Keratinocyte (primary cell): ENCODE measurements at regions not wholly inside any gene's neighbourhood (a gene's known extent, or its start where the extent isn't known, plus 50 kb on each side); places are given as distances from the start of the nearest gene placed in this dataset.

ENCODE experiments used
- DNase-seq: peaks from one replicate; pipeline ENCODE4 v3.0.0-alpha.2; 2011; ENCODE audit warnings: low read depth, missing footprints, low spot score
- FAIRE-seq: peaks from 2 replicates; lab custom pipeline; 2011; peaks lifted over from hg19 to GRCh38; lab: Jason Lieb, UNC
- H2AFZ ChIP-seq: 2 replicates; pipeline ENCODE4 v1.6.0; 2012; ENCODE audit warnings: low read length, control low read depth, inconsistent platforms; ENCODE audit not compliant: control insufficient read depth
- H3K27ac ChIP-seq: 2 replicates; pipeline ENCODE4 v1.5.1; 2011; ENCODE audit warnings: low read length; ENCODE audit not compliant: control insufficient read depth, insufficient read depth
- H3K27me3 ChIP-seq: 3 replicates; pipeline ENCODE4 v1.6.0; 2011; ENCODE audit warnings: low read length; ENCODE audit not compliant: control insufficient read depth, insufficient read depth; ENCODE audit errors: extremely low read depth
- H3K36me3 ChIP-seq, 2 experiments: 2 replicates in 1 of 2; 3 replicates in 1 of 2; pipeline ENCODE4 v1.5.1; 2011; ENCODE audit warnings: low read length in 2 of 2, mild to moderate bottlenecking in 1 of 2; ENCODE audit not compliant: control insufficient read depth in 2 of 2, insufficient read depth in 2 of 2; ENCODE audit errors: extremely low read depth in 1 of 2
- H3K4me1 ChIP-seq: 3 replicates; pipeline ENCODE4 v1.5.1; 2011; ENCODE audit warnings: low read length; ENCODE audit not compliant: control insufficient read depth, insufficient read depth; ENCODE audit errors: extremely low read depth
- H3K4me2 ChIP-seq: 3 replicates; pipeline ENCODE4 v1.6.0; 2011; ENCODE audit warnings: low read depth, low read length; ENCODE audit not compliant: control insufficient read depth, insufficient read depth; ENCODE audit errors: extremely low read depth
- H3K4me3 ChIP-seq, 3 experiments: fragments of 200-600 bp in 1 of 3; sonication (generic) in 1 of 3; 2 replicates in 2 of 3; 3 replicates in 1 of 3; pipeline ENCODE4 v1.5.1; 2011 to 2016; ENCODE audit warnings: low read length in 3 of 3, mild to moderate bottlenecking in 3 of 3, control low read depth in 2 of 3, inconsistent platforms in 1 of 3, low read depth in 1 of 3, mixed read lengths in 1 of 3, mixed run types in 1 of 3, moderate library complexity in 1 of 3; ENCODE audit not compliant: control insufficient read depth in 2 of 3, insufficient read depth in 2 of 3; ENCODE audit errors: extremely low read depth in 1 of 3
- H3K79me2 ChIP-seq: 2 replicates; pipeline ENCODE4 v1.6.0; 2012; ENCODE audit warnings: low read length; ENCODE audit not compliant: control insufficient read depth, insufficient read depth
- H3K9ac ChIP-seq: 3 replicates; pipeline ENCODE4 v1.6.0; 2011; ENCODE audit warnings: low read length; ENCODE audit not compliant: control insufficient read depth, insufficient read depth; ENCODE audit errors: extremely low read depth
- H3K9me1 ChIP-seq: 3 replicates; pipeline ENCODE4 v1.6.0; 2011; ENCODE audit warnings: low read length; ENCODE audit not compliant: control insufficient read depth, insufficient read depth; ENCODE audit errors: extremely low read depth
- H3K9me3 ChIP-seq: 2 replicates; pipeline ENCODE4 v1.5.1; 2012; ENCODE audit warnings: low read depth, low read length; ENCODE audit not compliant: control insufficient read depth
- H4K20me1 ChIP-seq: 3 replicates; pipeline ENCODE4 v1.6.0; 2011; ENCODE audit warnings: low read length; ENCODE audit not compliant: control insufficient read depth, insufficient read depth; ENCODE audit errors: extremely low read depth
- EZH2 ChIP-seq: IDR thresholded peaks from one replicate; pipeline ENCODE4 v1.6.1; 2012; ENCODE audit warnings: inconsistent platforms, mild to moderate bottlenecking, low read length, moderate library complexity
- dilution Hi-C: fragments of 300-500 bp; cut with MboI; formaldehyde crosslinking; loops from one replicate; pipeline ENCODE4 v1.7.0; 2020; ENCODE audit warnings: low sequenced_read_pairs; ENCODE audit not compliant: extremely low pct_ligation_motif_present
- TF ChIP-seq, protein P1 (sequence below), 3 experiments: IDR thresholded peaks in 1 of 3; conservative IDR thresholded peaks in 1 of 3; optimal IDR thresholded peaks in 1 of 3; 2 replicates in 2 of 3; 3 replicates in 1 of 3; pipeline versions ENCODE3 to v1.5.1; 2011; ENCODE audit warnings: low read length in 3 of 3, mild to moderate bottlenecking in 3 of 3, moderate library complexity in 2 of 3, control low read depth in 1 of 3, inconsistent platforms in 1 of 3; ENCODE audit not compliant: insufficient read depth in 2 of 3; ENCODE audit errors: extremely low read depth in 1 of 3

DNA sequence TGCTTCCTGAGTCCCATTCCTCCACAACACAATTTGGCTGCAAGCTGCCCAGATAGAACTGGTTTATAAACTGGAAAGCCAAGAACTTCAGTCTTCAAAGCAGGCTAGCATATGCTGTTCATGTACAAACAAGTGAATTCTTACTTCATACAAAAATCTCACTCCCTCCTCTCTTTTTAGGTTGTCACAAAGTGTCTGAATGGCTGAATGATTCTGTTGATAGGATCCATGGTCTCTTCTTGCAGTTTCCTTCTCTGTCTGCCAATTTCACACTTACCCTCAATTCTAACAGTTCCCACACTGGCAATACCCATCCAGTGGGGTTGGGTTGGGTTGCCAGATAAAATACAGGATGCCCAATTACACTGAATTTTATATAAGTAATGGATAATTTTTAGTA lies 363.5 kb downstream of the DEPDC1B start:
- no peaks in the 10 kb centered on the region for H3K9me3 ChIP-seq
- FAIRE-seq: no peak
- dilution Hi-C loops: no loop called here
- H3K9me1 ChIP-seq: no peaks in the 10 kb centered on the region
- TF ChIP-seq, protein P1, sequence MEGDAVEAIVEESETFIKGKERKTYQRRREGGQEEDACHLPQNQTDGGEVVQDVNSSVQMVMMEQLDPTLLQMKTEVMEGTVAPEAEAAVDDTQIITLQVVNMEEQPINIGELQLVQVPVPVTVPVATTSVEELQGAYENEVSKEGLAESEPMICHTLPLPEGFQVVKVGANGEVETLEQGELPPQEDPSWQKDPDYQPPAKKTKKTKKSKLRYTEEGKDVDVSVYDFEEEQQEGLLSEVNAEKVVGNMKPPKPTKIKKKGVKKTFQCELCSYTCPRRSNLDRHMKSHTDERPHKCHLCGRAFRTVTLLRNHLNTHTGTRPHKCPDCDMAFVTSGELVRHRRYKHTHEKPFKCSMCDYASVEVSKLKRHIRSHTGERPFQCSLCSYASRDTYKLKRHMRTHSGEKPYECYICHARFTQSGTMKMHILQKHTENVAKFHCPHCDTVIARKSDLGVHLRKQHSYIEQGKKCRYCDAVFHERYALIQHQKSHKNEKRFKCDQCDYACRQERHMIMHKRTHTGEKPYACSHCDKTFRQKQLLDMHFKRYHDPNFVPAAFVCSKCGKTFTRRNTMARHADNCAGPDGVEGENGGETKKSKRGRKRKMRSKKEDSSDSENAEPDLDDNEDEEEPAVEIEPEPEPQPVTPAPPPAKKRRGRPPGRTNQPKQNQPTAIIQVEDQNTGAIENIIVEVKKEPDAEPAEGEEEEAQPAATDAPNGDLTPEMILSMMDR (optimal IDR thresholded peaks at IDR 0.05 in 1 of 3, IDR thresholded peaks at IDR 0.05 in 1 of 3, conservative IDR thresholded peaks at IDR 0.05 in 1 of 3; ENCODE audit: extremely low read depth in 1 of 3, insufficient read depth in 2 of 3, low read length in 3 of 3): no peak
- TF ChIP-seq EZH2: no peak
- H4K20me1 ChIP-seq: no peaks in the 10 kb centered on the region
- H3K27me3 ChIP-seq: no peaks in the 10 kb centered on the region
- H3K9ac ChIP-seq: no peak overlapping the region
- H3K36me3 ChIP-seq: no peaks in the 10 kb centered on the region
- no peaks in the 10 kb centered on the region for H3K79me2 ChIP-seq
- no peak overlapping the region for H3K4me3 ChIP-seq
- no peak for DNase-seq
- H2AFZ ChIP-seq: no peak overlapping the region
- H3K27ac ChIP-seq: no peak overlapping the region
- H3K4me1 ChIP-seq: peaks cover 18% of the 10 kb centered on the region
- H3K4me2 ChIP-seq: no peak overlapping the region

DNA sequence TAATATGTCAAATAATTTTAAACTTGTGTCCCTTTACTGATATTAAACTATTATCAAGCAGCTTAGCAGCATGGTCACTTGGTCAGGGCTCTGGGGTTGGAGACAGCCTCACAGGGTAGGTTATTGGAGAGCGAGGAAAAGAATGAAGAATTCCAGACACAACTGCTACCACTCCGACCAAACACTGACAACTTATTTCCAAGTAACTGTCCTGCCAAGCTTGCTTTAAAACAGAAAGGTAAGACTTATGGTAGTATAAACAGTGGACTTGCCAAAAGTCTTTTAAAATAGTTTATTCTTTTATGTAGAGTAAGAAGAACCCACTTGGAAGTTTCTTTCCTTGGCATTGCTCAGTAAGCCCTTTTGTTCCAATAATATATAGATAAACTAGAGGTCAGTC lies 364.1 kb downstream of the DEPDC1B start:
- H4K20me1 ChIP-seq: no peaks in the 10 kb centered on the region
- FAIRE-seq: no peak
- dilution Hi-C loops: no loop called here

More for the DNA sequence above, 364.1 kb downstream of the DEPDC1B start:
- no peak for TF ChIP-seq EZH2
- TF ChIP-seq, protein P1 (optimal IDR thresholded peaks at IDR 0.05 in 1 of 3, IDR thresholded peaks at IDR 0.05 in 1 of 3, conservative IDR thresholded peaks at IDR 0.05 in 1 of 3; ENCODE audit: extremely low read depth in 1 of 3, insufficient read depth in 2 of 3, low read length in 3 of 3): no peak
- Histone ChIP-seq H3K9me1 (no peaks in the 10 kb centered on the region), H3K4me2 (no peak overlapping the region), H3K27me3 (no peaks in the 10 kb centered on the region), H3K9ac (no peak overlapping the region), H3K9me3 (no peaks in the 10 kb centered on the region), H3K27ac (no peak overlapping the region), H3K36me3 (no peaks in the 10 kb centered on the region), H3K4me1 (peaks cover 18% of the 10 kb centered on the region), H2AFZ (no peak overlapping the region), H3K79me2 (no peaks in the 10 kb centered on the region), H3K4me3 (no peak overlapping the region)
- no peak for DNase-seq
